Neural cell (in vitro differentiated cells): ENCODE measurements at regions not wholly inside any gene's neighbourhood (a gene's known extent, or its start where the extent isn't known, plus 50 kb on each side); places are given as distances from the start of the nearest gene placed in this dataset.

Source experiments
- H2AFZ ChIP-seq: fragments of 200-600, 300-800 bp; sonication (generic), shearing (Covaris generic); 2 replicates; pipeline ENCODE4 v1.6.0; 2014; ENCODE audit warnings: low read depth, mild to moderate bottlenecking, antibody characterized with exemption, low read length, moderate library complexity
- H3F3A ChIP-seq: fragments of 200-600 bp; shearing (Covaris generic); 2 replicates; pipeline ENCODE4 v1.6.1; 2016; ENCODE audit warnings: mild to moderate bottlenecking, moderate library complexity, mixed read lengths, antibody characterized with exemption, low read length; ENCODE audit not compliant: insufficient read depth, poor library complexity, severe bottlenecking
- H3K27ac ChIP-seq: fragments of 200-600, 300-800 bp; sonication (generic), shearing (Covaris generic); 2 replicates; pipeline ENCODE4 v1.5.1; 2014; ENCODE audit warnings: mild to moderate bottlenecking, low read length, moderate library complexity
- H3K27me3 ChIP-seq: fragments of 300-800, 200-600 bp; sonication (generic), shearing (Covaris generic); 2 replicates; pipeline ENCODE4 v1.6.0; 2014; ENCODE audit warnings: mild to moderate bottlenecking, low read depth, low read length, moderate library complexity; ENCODE audit not compliant: insufficient read depth
- H3K36me3 ChIP-seq: fragments of 300-800, 200-600 bp; sonication (generic), shearing (Covaris generic); 2 replicates; pipeline ENCODE4 v1.5.1; 2014; ENCODE audit warnings: mild to moderate bottlenecking, antibody characterized with exemption, low read length, moderate library complexity; ENCODE audit not compliant: insufficient read depth
- H3K4me2 ChIP-seq: fragments of 300-800, 200-600 bp; sonication (generic), shearing (Covaris generic); 2 replicates; pipeline ENCODE4 v1.6.0; 2014; ENCODE audit warnings: mild to moderate bottlenecking, low read length
- H3K4me3 ChIP-seq: fragments of 300-800, 200-600 bp; sonication (generic), shearing (Covaris generic); 2 replicates; pipeline ENCODE4 v1.5.1; 2014; ENCODE audit warnings: mild to moderate bottlenecking, low read length, moderate library complexity
- H3K79me2 ChIP-seq: fragments of 200-600 bp; shearing (Covaris generic); replicated peaks from 2 replicates; pipeline ENCODE4 v1.6.0; 2014; ENCODE audit warnings: mild to moderate bottlenecking, low read length, moderate library complexity; ENCODE audit not compliant: insufficient read depth
- H3K9ac ChIP-seq: fragments of 300-800, 200-600 bp; sonication (generic), shearing (Covaris generic); 2 replicates; pipeline ENCODE4 v1.6.1; 2016; ENCODE audit warnings: mild to moderate bottlenecking, low read length, mixed read lengths
- H3K9me2 ChIP-seq: fragments of 200-600 bp; shearing (Covaris generic); 2 replicates; pipeline ENCODE4 v1.6.1; 2016; ENCODE audit warnings: mild to moderate bottlenecking, low read length, mixed read lengths; ENCODE audit not compliant: insufficient read depth
- H3K9me3 ChIP-seq: fragments of 200-600, 300-800 bp; sonication (generic), shearing (Covaris generic); 2 replicates; pipeline ENCODE4 v1.6.1; 2016; ENCODE audit warnings: mild to moderate bottlenecking, mixed run types, low read length, moderate library complexity, mixed read lengths
- H4K20me1 ChIP-seq: fragments of 200-600 bp; shearing (Covaris generic); 2 replicates; pipeline ENCODE4 v1.6.1; 2016; ENCODE audit warnings: mild to moderate bottlenecking, mixed run types; ENCODE audit not compliant: insufficient read depth
- CTCF ChIP-seq: fragments of 450-650 bp; IDR thresholded peaks from 2 replicates; pipeline ENCODE4 v1.5.1; 2014; ENCODE audit warnings: antibody characterized with exemption, mild to moderate bottlenecking, moderate library complexity; ENCODE audit not compliant: poor library complexity, severe bottlenecking
- EP300 ChIP-seq: fragments of 450-650 bp; conservative IDR thresholded peaks from 2 replicates; pipeline ENCODE4 v1.6.1; 2014; ENCODE audit warnings: antibody characterized with exemption, mild to moderate bottlenecking, moderate library complexity; ENCODE audit not compliant: poor library complexity, severe bottlenecking
- EZH2 ChIP-seq: fragments of 200-600, 300-800 bp; shearing (Covaris generic), sonication (generic); IDR thresholded peaks from 2 replicates; pipeline ENCODE4 v1.6.1; 2014; ENCODE audit warnings: antibody characterized with exemption, low read length, borderline replicate concordance, mild to moderate bottlenecking; ENCODE audit not compliant: insufficient read depth, poor library complexity, severe bottlenecking
- MXI1 ChIP-seq: fragments of 450-650 bp; conservative IDR thresholded peaks from 2 replicates; pipeline ENCODE4 v1.6.1; 2014; ENCODE audit warnings: antibody characterized with exemption, mild to moderate bottlenecking; ENCODE audit not compliant: poor library complexity, severe bottlenecking
- POLR2AphosphoS5 ChIP-seq: IDR thresholded peaks from 2 replicates; pipeline ENCODE4 v1.6.1; 2012
- RAD21 ChIP-seq: fragments of 450-650 bp; conservative IDR thresholded peaks from 2 replicates; pipeline ENCODE4 v1.6.1; 2014; ENCODE audit warnings: antibody characterized with exemption, mild to moderate bottlenecking, moderate library complexity
- REST ChIP-seq: IDR thresholded peaks from 2 replicates; pipeline ENCODE4 v1.6.1; 2012; ENCODE audit warnings: borderline replicate concordance
- SMC3 ChIP-seq: fragments of 450-650 bp; conservative IDR thresholded peaks from 2 replicates; pipeline ENCODE4 v1.6.1; 2014; ENCODE audit warnings: antibody characterized with exemption, mild to moderate bottlenecking, moderate library complexity; ENCODE audit not compliant: poor library complexity
- TAF1 ChIP-seq: IDR thresholded peaks from 2 replicates; pipeline ENCODE4 v1.6.1; 2012; ENCODE audit warnings: low read depth

GRCh38 chr17:34199932-34200534 lies 55.1 kb upstream of the CCL2 start:
- Histone ChIP-seq H2AFZ (no peak overlapping the region), H3K4me3 (no peak overlapping the region), H3K9ac (no peak overlapping the region), H4K20me1 (no peaks in the 10 kb centered on the region), H3F3A (no peaks in the 10 kb centered on the region), H3K27me3 (peaks cover 4% of the 10 kb centered on the region), H3K9me2 (no peaks in the 10 kb centered on the region), H3K9me3 (no peaks in the 10 kb centered on the region), H3K27ac (no peak overlapping the region), H3K79me2 (no peaks in the 10 kb centered on the region), H3K36me3 (no peaks in the 10 kb centered on the region), H3K4me2 (no peak overlapping the region)
- TF ChIP-seq TAF1 = no peak
- peak; percentile 99 for TF ChIP-seq RAD21
- peak; percentile 100 for TF ChIP-seq CTCF
- TF ChIP-seq POLR2AphosphoS5 = no peak
- TF ChIP-seq REST = no peak
- peak; percentile 100 for TF ChIP-seq SMC3

- Histone ChIP-seq H3F3A (no peaks in the 10 kb centered on the region), H3K79me2 (no peaks in the 10 kb centered on the region), H4K20me1 (no peaks in the 10 kb centered on the region), H3K9ac (no peak overlapping the region), H3K4me3 (no peak overlapping the region), H3K36me3 (no peaks in the 10 kb centered on the region), H3K9me2 (no peaks in the 10 kb centered on the region), H3K9me3 (no peaks in the 10 kb centered on the region), H3K4me2 (no peak overlapping the region), H3K27me3 (peaks cover 4% of the 10 kb centered on the region), H3K27ac (no peak overlapping the region), H2AFZ (no peak overlapping the region)
- TF ChIP-seq SMC3 = no peak
- no peak for TF ChIP-seq RAD21
- no peak for TF ChIP-seq EP300
- no peak for TF ChIP-seq TAF1
- TF ChIP-seq MXI1 = no peak
- TF ChIP-seq CTCF = no peak
- no peak for TF ChIP-seq REST
- TF ChIP-seq POLR2AphosphoS5 = no peak
- TF ChIP-seq EZH2 = no peak
Observed at GRCh38 chr17:34201225-34201624, 53.9 kb upstream of the CCL2 start.
